ENCODE measurements at regions not wholly inside any gene's neighbourhood (a gene's known extent, or its start where the extent isn't known, plus 50 kb on each side); places are given as distances from the start of the nearest gene placed in this dataset.

DNA sequence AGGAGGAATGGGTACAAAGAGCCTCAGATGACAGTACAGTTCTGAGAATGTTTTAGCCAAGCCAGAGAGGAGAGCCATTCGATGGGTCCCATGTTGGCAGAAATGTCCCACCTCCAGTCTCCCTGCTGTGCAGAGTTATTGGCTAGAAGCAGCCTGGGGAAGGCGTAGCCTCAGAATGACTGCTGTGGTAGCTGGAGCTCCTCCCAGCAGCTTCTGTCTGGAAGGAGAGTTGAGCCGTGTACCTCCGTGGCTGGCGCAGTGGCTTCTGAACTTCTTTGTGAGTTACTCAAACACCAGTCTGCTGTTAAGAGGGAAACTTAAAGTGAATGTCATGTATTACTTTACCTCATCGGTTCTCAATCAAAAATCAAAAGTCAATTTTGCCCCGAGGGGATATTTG is 193.3 kb upstream of the SNX2 start:
- TF ChIP-seq, protein P1, sequence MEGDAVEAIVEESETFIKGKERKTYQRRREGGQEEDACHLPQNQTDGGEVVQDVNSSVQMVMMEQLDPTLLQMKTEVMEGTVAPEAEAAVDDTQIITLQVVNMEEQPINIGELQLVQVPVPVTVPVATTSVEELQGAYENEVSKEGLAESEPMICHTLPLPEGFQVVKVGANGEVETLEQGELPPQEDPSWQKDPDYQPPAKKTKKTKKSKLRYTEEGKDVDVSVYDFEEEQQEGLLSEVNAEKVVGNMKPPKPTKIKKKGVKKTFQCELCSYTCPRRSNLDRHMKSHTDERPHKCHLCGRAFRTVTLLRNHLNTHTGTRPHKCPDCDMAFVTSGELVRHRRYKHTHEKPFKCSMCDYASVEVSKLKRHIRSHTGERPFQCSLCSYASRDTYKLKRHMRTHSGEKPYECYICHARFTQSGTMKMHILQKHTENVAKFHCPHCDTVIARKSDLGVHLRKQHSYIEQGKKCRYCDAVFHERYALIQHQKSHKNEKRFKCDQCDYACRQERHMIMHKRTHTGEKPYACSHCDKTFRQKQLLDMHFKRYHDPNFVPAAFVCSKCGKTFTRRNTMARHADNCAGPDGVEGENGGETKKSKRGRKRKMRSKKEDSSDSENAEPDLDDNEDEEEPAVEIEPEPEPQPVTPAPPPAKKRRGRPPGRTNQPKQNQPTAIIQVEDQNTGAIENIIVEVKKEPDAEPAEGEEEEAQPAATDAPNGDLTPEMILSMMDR (IDR thresholded peaks at IDR 0.05): no peak

DNA sequence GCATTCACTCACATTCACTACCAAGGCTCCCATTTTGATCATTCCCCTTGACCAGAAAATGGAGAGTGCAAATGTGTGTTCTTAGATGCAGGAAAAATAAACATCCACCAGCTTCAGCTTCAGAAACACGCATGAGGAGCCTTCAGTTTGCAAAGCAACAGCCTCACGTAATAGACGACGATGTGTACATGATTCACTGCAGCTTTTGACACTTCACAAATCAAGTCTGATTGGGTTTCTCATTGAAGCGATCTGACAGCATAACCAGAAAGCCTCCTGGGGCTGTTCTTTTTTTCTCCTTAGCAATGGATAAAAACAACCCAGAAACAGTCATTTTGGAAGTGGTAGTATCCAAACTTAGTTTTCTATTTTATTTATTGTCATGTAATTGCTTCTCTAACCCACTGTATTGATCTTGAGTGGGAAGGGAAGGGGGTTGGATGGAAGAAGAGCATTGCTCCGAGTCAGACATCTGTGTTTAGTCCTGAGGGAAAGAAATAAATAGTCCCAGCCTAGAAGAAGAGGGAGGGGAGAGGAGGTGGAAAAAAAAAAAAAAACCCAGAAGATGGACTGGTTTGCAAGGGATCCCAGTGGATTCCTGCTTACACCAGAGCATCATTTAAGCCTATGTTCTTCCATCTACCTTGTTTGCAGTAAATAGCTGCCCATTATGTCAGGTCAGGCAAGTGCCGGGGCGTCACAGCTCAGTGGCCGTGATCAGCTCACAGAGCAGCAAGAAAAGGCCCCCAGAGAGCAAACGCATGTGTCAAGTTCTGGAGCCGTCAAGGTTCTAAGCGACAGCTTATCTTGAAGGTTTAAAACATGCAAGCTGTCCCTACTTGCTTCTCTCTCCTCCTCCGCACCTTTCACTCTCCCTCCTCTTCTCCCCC is 190.2 kb upstream of the SNX2 start:
- TF ChIP-seq, protein P1 (IDR thresholded peaks at IDR 0.05): no peak

DNA sequence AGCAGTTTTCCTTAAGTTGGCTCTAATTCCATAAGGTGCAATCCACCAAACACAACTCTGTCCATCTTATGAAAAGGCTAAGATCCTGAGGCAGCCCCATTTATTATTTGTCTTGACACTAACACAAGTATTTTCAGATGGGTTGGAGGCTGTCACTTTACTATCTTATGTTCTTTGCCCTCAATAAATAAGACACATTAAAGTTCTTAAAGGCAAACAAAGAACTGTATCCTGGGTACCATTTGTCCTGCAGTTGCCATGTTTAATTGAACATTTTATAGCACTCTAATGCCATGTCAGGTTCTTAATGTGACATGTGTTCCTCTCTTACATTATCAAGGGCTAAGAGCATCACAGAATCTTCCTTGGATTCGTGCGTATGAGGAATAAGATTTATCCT is 189.5 kb upstream of the SNX2 start:
- TF ChIP-seq, protein P1 (IDR thresholded peaks at IDR 0.05): no peak

DNA sequence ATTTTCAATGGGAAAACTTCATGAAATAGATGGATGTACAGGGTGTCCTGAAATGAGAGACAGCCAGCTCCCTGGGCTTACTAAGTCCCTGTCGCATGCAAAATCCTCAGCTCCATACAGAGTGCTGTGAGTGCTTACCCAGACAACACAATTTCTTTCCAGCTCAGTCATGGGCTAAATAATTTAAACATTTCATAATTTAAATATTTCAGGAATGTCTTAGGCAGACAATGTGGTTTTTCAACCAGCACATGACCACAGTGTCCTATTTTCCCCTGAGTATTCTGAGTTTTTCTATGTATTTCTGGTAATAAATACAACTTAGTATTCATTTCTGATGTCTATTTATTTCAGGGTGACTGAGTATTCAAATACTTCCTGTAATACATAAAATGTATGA is 188.5 kb upstream of the SNX2 start:
- TF ChIP-seq, protein P1 (IDR thresholded peaks at IDR 0.05): no peak

DNA sequence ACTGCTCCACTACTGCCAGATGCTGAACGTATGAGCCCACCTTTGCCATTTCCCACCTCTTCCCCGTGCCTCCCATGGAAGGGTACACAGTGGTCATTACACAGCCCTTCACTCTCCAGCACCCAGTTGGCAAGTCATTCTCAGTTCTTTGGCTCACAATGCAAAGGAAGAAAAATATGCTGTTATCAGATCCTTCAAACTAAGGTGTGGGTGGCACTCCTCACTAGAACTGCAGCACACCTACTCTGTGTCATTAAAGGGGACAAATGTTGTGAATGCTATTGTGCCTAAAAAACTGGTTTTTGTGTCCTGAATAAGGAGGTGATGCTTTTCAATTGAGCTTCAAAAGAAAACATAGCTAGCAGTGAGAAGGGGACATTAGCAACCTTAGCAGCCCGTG is 183.1 kb upstream of the SNX2 start:
- TF ChIP-seq, protein P1 (IDR thresholded peaks at IDR 0.05): no peak

DNA sequence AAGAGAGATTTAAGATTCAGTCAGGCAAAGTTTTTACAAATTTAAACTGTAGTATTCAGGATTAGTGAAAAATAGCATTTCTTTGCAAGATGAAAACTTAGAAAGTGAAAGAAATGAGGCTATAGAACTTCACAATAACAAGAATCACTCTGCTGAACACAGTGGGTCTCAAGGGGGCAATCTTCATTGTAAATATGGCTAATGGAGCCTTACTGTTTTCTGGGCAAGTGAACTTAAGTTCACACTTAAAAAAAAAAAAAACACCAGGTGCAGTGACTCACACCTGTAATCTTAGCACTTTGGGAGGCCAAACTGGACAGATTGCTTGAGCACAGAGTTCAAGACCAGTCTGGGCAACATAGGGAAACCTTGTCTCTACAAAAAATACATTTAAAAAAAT is 175.9 kb upstream of the SNX2 start:
- TF ChIP-seq, protein P1 (IDR thresholded peaks at IDR 0.05): no peak

DNA sequence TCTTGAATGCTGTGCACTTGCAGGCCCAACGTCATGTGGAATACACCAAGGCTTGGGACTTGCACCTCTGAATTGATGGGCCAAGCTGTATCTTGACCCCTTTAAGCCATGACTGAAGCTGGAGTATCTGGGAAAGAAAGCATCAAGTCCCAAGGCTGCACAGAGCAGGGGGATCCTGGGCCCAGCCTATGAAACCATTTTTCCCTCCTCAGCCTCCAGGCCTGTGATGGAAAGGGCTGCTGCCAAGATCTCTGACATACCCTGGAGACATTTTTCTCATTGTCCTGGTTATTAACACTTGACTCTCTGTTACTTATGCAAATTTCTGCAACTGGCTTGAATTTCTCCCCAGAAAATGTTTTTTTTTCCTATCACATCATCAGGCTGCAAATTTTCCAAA is 174.0 kb upstream of the SNX2 start:
- TF ChIP-seq, protein P1 (IDR thresholded peaks at IDR 0.05): no peak

Measured in LNCAP (cell line).